ENCODE measurements at regions not wholly inside any gene's neighbourhood (a gene's known extent, or its start where the extent isn't known, plus 50 kb on each side); places are given as distances from the start of the nearest gene placed in this dataset.

GRCh38 chr17:5789528-5789927 lies 205.2 kb upstream of the NLRP1 start:
- H3K4me1 Mint-ChIP-seq (ENCODE audit: low read depth, unreplicated experiment): peaks cover 15% of the 10 kb centered on the region
- H3K4me2 ChIP-seq (ENCODE audit: low read length): peak overlapping the region; percentile 68
- no peak overlapping the region for H3K4me3 ChIP-seq (ENCODE audit: insufficient read depth, low read depth, low read length)
- H3K27ac Mint-ChIP-seq (ENCODE audit: unreplicated experiment): no peak overlapping the region
- peaks cover 41% of the 10 kb centered on the region for H3K4me1 ChIP-seq (ENCODE audit: insufficient read depth, low read length)
- no peaks in the 10 kb centered on the region for H3K79me2 ChIP-seq (ENCODE audit: insufficient read depth, low read length)
- H3K4me3 Mint-ChIP-seq (ENCODE audit: unreplicated experiment): no peak overlapping the region
- TF ChIP-seq, protein P1, sequence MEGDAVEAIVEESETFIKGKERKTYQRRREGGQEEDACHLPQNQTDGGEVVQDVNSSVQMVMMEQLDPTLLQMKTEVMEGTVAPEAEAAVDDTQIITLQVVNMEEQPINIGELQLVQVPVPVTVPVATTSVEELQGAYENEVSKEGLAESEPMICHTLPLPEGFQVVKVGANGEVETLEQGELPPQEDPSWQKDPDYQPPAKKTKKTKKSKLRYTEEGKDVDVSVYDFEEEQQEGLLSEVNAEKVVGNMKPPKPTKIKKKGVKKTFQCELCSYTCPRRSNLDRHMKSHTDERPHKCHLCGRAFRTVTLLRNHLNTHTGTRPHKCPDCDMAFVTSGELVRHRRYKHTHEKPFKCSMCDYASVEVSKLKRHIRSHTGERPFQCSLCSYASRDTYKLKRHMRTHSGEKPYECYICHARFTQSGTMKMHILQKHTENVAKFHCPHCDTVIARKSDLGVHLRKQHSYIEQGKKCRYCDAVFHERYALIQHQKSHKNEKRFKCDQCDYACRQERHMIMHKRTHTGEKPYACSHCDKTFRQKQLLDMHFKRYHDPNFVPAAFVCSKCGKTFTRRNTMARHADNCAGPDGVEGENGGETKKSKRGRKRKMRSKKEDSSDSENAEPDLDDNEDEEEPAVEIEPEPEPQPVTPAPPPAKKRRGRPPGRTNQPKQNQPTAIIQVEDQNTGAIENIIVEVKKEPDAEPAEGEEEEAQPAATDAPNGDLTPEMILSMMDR (IDR thresholded peaks at IDR 0.05; ENCODE audit: insufficient read depth, low read depth, low read length): no peak
- TF ChIP-seq EZH2 (IDR thresholded peaks at IDR 0.05; ENCODE audit: insufficient read depth, low read length): no peak
- H3K36me3 ChIP-seq (ENCODE audit: insufficient read depth, low read length): no peaks in the 10 kb centered on the region
- H4K20me1 ChIP-seq (ENCODE audit: insufficient read depth, low read length): no peaks in the 10 kb centered on the region
- peaks cover 8% of the 10 kb centered on the region for H3K27me3 ChIP-seq (ENCODE audit: insufficient read depth, low read length)
- no peak overlapping the region for H3K27ac ChIP-seq (ENCODE audit: low read depth, low read length)
- H3K9me3 Mint-ChIP-seq (ENCODE audit: unreplicated experiment): peaks cover 5% of the 10 kb centered on the region
- H3K36me3 Mint-ChIP-seq (ENCODE audit: low read depth, unreplicated experiment): peaks cover 2% of the 10 kb centered on the region
- FAIRE-seq: no peak
- H3K9me3 ChIP-seq (ENCODE audit: insufficient read depth, low read depth, low read length): peaks cover 5% of the 10 kb centered on the region
- peaks cover 29% of the 10 kb centered on the region for H3K27me3 Mint-ChIP-seq (ENCODE audit: low read depth, unreplicated experiment)
- DNase-seq (ENCODE audit: low read depth): peak; percentile 43
- peak overlapping the region; percentile 12 for H3K9ac ChIP-seq (ENCODE audit: low read length)
- no peak overlapping the region for H2AFZ ChIP-seq (ENCODE audit: low read depth, low read length)

DNA sequence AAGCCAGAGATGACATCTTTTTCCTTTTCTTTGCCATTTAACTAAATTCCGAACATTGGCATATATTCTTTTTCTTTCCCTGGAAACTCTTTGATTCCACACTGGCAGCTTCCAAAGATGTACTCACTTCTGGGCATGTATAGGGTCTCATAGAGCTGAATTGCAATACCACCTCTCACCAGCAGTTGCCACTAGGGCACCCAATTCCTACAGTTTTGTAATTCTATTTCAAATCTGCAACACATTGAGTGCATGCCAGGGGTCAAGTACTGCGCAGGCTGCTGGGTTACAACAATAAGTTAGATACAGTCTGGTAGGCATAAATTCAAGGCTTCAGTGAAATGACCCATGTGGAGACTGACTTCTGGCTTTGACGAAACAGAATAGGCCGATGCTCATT lies 208.8 kb upstream of the NLRP1 start:
- H3K27ac Mint-ChIP-seq (ENCODE audit: unreplicated experiment): no peak overlapping the region
- H3K36me3 Mint-ChIP-seq (ENCODE audit: low read depth, unreplicated experiment): peaks cover 2% of the 10 kb centered on the region
- TF ChIP-seq, protein P1 (IDR thresholded peaks at IDR 0.05; ENCODE audit: insufficient read depth, low read depth, low read length): peak; percentile 17
- no peak for TF ChIP-seq EZH2 (IDR thresholded peaks at IDR 0.05; ENCODE audit: insufficient read depth, low read length)
- H3K9me3 Mint-ChIP-seq (ENCODE audit: unreplicated experiment): peaks cover 7% of the 10 kb centered on the region
- no peak overlapping the region for H2AFZ ChIP-seq (ENCODE audit: low read depth, low read length)
- H4K20me1 ChIP-seq (ENCODE audit: insufficient read depth, low read length): no peaks in the 10 kb centered on the region
- FAIRE-seq (no peak), DNase-seq (ENCODE audit: low read depth) (no peak)
- H3K9me3 ChIP-seq (ENCODE audit: insufficient read depth, low read depth, low read length): peaks cover 5% of the 10 kb centered on the region
- H3K4me1 ChIP-seq (ENCODE audit: insufficient read depth, low read length): peaks cover 18% of the 10 kb centered on the region
- H3K79me2 ChIP-seq (ENCODE audit: insufficient read depth, low read length): no peaks in the 10 kb centered on the region
- H3K4me3 Mint-ChIP-seq (ENCODE audit: unreplicated experiment): no peak overlapping the region
- no peaks in the 10 kb centered on the region for H3K36me3 ChIP-seq (ENCODE audit: insufficient read depth, low read length)
- H3K27me3 Mint-ChIP-seq (ENCODE audit: low read depth, unreplicated experiment): peaks cover 46% of the 10 kb centered on the region
- no peak overlapping the region for H3K4me3 ChIP-seq (ENCODE audit: insufficient read depth, low read depth, low read length)
- peaks cover 11% of the 10 kb centered on the region for H3K27me3 ChIP-seq (ENCODE audit: insufficient read depth, low read length)
- H3K4me2 ChIP-seq (ENCODE audit: low read length): no peak overlapping the region
- H3K27ac ChIP-seq (ENCODE audit: low read depth, low read length): no peak overlapping the region
- H3K4me1 Mint-ChIP-seq (ENCODE audit: low read depth, unreplicated experiment): peaks cover 9% of the 10 kb centered on the region
- no peak overlapping the region for H3K9ac ChIP-seq (ENCODE audit: low read length)

DNA sequence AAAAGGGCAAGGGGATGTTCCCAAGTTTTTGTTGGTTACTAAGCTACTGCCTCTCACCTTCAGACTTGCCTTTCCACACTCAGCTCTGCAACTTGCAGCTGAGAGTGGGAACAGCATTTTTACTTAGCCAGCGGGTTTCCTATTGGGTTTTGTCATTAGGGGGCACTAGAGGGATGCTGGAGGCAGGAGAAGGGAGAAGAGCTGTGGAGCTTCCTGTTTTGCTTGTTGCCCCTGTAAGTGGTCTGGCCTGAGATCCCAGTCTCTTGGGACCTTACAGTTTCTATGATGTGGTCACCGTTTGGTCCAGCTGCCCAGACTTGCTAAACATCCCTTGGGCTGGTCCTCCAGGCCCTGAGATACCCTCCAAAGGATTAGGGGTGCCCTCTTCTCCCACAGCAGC lies 209.6 kb upstream of the NLRP1 start:
- no peak overlapping the region for H3K27ac ChIP-seq (ENCODE audit: low read depth, low read length)
- peaks cover 11% of the 10 kb centered on the region for H3K4me1 ChIP-seq (ENCODE audit: insufficient read depth, low read length)
- H3K27me3 ChIP-seq (ENCODE audit: insufficient read depth, low read length): peaks cover 11% of the 10 kb centered on the region
- Mint-ChIP-seq H3K27ac (ENCODE audit: unreplicated experiment) (no peak overlapping the region), H3K36me3 (ENCODE audit: low read depth, unreplicated experiment) (no peaks in the 10 kb centered on the region), H3K4me1 (ENCODE audit: low read depth, unreplicated experiment) (peaks cover 10% of the 10 kb centered on the region), H3K4me3 (ENCODE audit: unreplicated experiment) (no peak overlapping the region), H3K27me3 (ENCODE audit: low read depth, unreplicated experiment) (peaks cover 48% of the 10 kb centered on the region), H3K9me3 (ENCODE audit: unreplicated experiment) (peaks cover 7% of the 10 kb centered on the region)
- H3K4me2 ChIP-seq (ENCODE audit: low read length): no peak overlapping the region
- peaks cover 5% of the 10 kb centered on the region for H3K9me3 ChIP-seq (ENCODE audit: insufficient read depth, low read depth, low read length)
- H3K36me3 ChIP-seq (ENCODE audit: insufficient read depth, low read length): no peaks in the 10 kb centered on the region
- DNase-seq (ENCODE audit: low read depth): no peak
- H3K4me3 ChIP-seq (ENCODE audit: insufficient read depth, low read depth, low read length): no peak overlapping the region
- no peaks in the 10 kb centered on the region for H4K20me1 ChIP-seq (ENCODE audit: insufficient read depth, low read length)
- no peak for TF ChIP-seq EZH2 (IDR thresholded peaks at IDR 0.05; ENCODE audit: insufficient read depth, low read length)
- TF ChIP-seq, protein P1 (IDR thresholded peaks at IDR 0.05; ENCODE audit: insufficient read depth, low read depth, low read length): no peak
- FAIRE-seq: no peak
- H3K9ac ChIP-seq (ENCODE audit: low read length): no peak overlapping the region
- no peak overlapping the region for H2AFZ ChIP-seq (ENCODE audit: low read depth, low read length)
- no peaks in the 10 kb centered on the region for H3K79me2 ChIP-seq (ENCODE audit: insufficient read depth, low read length)
